Endodermal cell (in vitro differentiated cells): ENCODE measurements at regions not wholly inside any gene's neighbourhood (a gene's known extent, or its start where the extent isn't known, plus 50 kb on each side); places are given as distances from the start of the nearest gene placed in this dataset.
"Not testable (repeated sequence)": the region's sequence is repeated elsewhere in the genome, so short reads cannot be mapped to it uniquely, and the experiment has no call there.

Experiments used
- DNase-seq: peaks from one replicate; pipeline ENCODE4 v3.0.0-alpha.2; 2017
- H3K27ac ChIP-seq: 2 replicates; pipeline ENCODE4 v1.5.1; 2013; ENCODE audit warnings: mild to moderate bottlenecking, low read depth, low read length, moderate library complexity
- H3K27me3 ChIP-seq: 2 replicates; pipeline ENCODE4 v1.6.1; 2013; ENCODE audit warnings: mild to moderate bottlenecking, low read length, moderate library complexity; ENCODE audit not compliant: insufficient read depth, control insufficient read depth, poor library complexity, severe bottlenecking
- H3K36me3 ChIP-seq: 2 replicates; pipeline ENCODE4 v1.7.0; 2013; ENCODE audit warnings: mild to moderate bottlenecking, low read length, moderate library complexity; ENCODE audit not compliant: control insufficient read depth, insufficient read depth
- H3K4me1 ChIP-seq: one replicate; pipeline ENCODE4 v1.7.0; 2013; ENCODE audit warnings: low read length; ENCODE audit not compliant: control insufficient read depth, insufficient read depth
- H3K4me3 ChIP-seq: 2 replicates; pipeline ENCODE4 v1.5.1; 2013; ENCODE audit warnings: mild to moderate bottlenecking, low read length, moderate library complexity
- H3K9ac ChIP-seq: 2 replicates; pipeline ENCODE4 v1.6.1; 2013; ENCODE audit warnings: mild to moderate bottlenecking, low read length, moderate library complexity; ENCODE audit not compliant: poor library complexity, severe bottlenecking; ENCODE audit errors: extremely low read depth
- H3K9me3 ChIP-seq: 2 replicates; pipeline ENCODE4 v1.6.1; 2013; ENCODE audit warnings: mild to moderate bottlenecking, low read length, moderate library complexity; ENCODE audit not compliant: control insufficient read depth
- H3K27ac Mint-ChIP-seq: 2 replicates; pipeline ENCODE4 v1.8.0; 2020; ENCODE audit warnings: mixed read lengths
- H3K27me3 Mint-ChIP-seq: 2 replicates; pipeline ENCODE4 v1.8.0; 2021; ENCODE audit warnings: mild to moderate bottlenecking, mixed read lengths; ENCODE audit not compliant: insufficient read depth
- H3K36me3 Mint-ChIP-seq: 2 replicates; pipeline ENCODE4 v1.8.0; 2020; ENCODE audit warnings: low read depth, mixed read lengths
- H3K4me1 Mint-ChIP-seq: 2 replicates; pipeline ENCODE4 v1.8.0; 2020; ENCODE audit warnings: mixed read lengths
- H3K4me3 Mint-ChIP-seq: 2 replicates; pipeline ENCODE4 v1.8.0; 2020; ENCODE audit warnings: mild to moderate bottlenecking, moderate library complexity, mixed read lengths
- H3K9me3 Mint-ChIP-seq: 2 replicates; pipeline ENCODE4 v1.8.0; 2020; ENCODE audit warnings: mild to moderate bottlenecking, mixed read lengths
- WGBS, 2 experiments: methylation state at CpG; one replicate each; pipeline versions ENCODE4 v1.1.5 to v1.1.7; 2013; ENCODE audit warnings: missing lambda C conversion rate in 2 of 2, mixed read lengths in 1 of 2; ENCODE audit not compliant: insufficient coverage in 1 of 2, insufficient read length in 1 of 2; 5-methylcytosine and 5-hydroxymethylcytosine counted together
- TF ChIP-seq, protein P1 (sequence below): fragments of 200-600 bp; sonication (generic); conservative IDR thresholded peaks from 2 replicates; pipeline ENCODE4 v1.5.0; 2021; ENCODE audit warnings: antibody characterized with exemption, mild to moderate bottlenecking

DNA sequence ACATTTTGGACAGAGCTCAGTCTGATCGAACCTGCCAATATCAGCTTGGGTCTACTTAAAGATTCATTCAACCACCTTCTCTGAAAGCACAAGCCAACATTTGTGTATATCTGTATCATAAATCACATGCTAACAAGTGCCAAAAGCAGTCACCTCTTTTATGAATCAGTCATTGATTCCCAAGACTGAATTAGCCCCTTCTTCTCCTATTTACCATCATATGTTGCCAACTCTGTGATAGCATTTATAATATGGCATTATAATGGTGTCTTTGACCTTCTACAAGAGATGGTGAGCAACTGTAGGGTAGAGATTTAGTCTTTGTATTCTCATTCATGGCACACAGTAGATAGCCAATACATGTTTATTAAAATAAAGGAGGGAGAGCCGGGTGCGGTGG lies 61.4 kb downstream of the DDX53 start:
- peaks cover 2% of the 10 kb centered on the region for H3K4me1 Mint-ChIP-seq
- no peak for DNase-seq
- H3K9me3 ChIP-seq = no peaks in the 10 kb centered on the region
- TF ChIP-seq, protein P1, sequence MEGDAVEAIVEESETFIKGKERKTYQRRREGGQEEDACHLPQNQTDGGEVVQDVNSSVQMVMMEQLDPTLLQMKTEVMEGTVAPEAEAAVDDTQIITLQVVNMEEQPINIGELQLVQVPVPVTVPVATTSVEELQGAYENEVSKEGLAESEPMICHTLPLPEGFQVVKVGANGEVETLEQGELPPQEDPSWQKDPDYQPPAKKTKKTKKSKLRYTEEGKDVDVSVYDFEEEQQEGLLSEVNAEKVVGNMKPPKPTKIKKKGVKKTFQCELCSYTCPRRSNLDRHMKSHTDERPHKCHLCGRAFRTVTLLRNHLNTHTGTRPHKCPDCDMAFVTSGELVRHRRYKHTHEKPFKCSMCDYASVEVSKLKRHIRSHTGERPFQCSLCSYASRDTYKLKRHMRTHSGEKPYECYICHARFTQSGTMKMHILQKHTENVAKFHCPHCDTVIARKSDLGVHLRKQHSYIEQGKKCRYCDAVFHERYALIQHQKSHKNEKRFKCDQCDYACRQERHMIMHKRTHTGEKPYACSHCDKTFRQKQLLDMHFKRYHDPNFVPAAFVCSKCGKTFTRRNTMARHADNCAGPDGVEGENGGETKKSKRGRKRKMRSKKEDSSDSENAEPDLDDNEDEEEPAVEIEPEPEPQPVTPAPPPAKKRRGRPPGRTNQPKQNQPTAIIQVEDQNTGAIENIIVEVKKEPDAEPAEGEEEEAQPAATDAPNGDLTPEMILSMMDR = no peak
- H3K4me1 ChIP-seq = no peaks in the 10 kb centered on the region
- no peaks in the 10 kb centered on the region for H3K36me3 Mint-ChIP-seq
- H3K36me3 ChIP-seq = no peaks in the 10 kb centered on the region
- H3K27ac ChIP-seq = no peak overlapping the region
- H3K4me3 ChIP-seq = no peak overlapping the region
- no peak overlapping the region for H3K4me3 Mint-ChIP-seq
- no peaks in the 10 kb centered on the region for H3K27me3 ChIP-seq
- H3K9ac ChIP-seq = no peak overlapping the region
- no peak overlapping the region for H3K27ac Mint-ChIP-seq
- peaks cover 2% of the 10 kb centered on the region for H3K9me3 Mint-ChIP-seq
- WGBS, 2 experiments = 95% methylated on average over 3 of the region's 3 CpGs; no CpG with 5 or more reads in 1 of the 2 experiments
- no peaks in the 10 kb centered on the region for H3K27me3 Mint-ChIP-seq

DNA sequence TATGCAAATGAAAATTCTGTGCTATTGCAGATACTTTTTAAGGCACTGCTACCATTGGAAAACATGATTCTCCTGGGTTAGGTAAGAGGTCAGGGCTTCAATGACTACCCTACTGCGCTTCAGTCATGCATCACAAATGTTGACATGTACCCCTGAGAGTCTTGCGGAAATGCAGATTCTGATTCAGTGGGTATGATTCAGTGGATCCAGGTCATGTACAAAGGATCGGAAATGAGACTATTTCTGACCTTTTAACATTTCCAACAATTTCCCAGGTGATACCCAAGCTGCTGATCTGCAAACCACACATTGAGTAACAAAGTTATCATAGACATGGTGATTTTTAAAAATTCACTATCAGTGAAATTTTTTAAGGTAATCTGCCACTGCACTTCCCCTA lies 62.6 kb downstream of the DDX53 start:
- H3K27ac ChIP-seq = no peak overlapping the region
- Mint-ChIP-seq H3K4me1 (peaks cover 2% of the 10 kb centered on the region), H3K9me3 (peaks cover 2% of the 10 kb centered on the region), H3K27ac (no peak overlapping the region), H3K36me3 (no peaks in the 10 kb centered on the region), H3K4me3 (no peak overlapping the region), H3K27me3 (no peaks in the 10 kb centered on the region)
- no peaks in the 10 kb centered on the region for H3K36me3 ChIP-seq
- DNase-seq = no peak
- H3K27me3 ChIP-seq = no peaks in the 10 kb centered on the region
- H3K4me1 ChIP-seq = no peaks in the 10 kb centered on the region
- H3K4me3 ChIP-seq = no peak overlapping the region
- TF ChIP-seq, protein P1 = no peak
- 97 to 100% methylated on average over 2 to 3 of the region's 3 CpGs for WGBS, 2 experiments
- H3K9me3 ChIP-seq = no peaks in the 10 kb centered on the region
- no peak overlapping the region for H3K9ac ChIP-seq

DNA sequence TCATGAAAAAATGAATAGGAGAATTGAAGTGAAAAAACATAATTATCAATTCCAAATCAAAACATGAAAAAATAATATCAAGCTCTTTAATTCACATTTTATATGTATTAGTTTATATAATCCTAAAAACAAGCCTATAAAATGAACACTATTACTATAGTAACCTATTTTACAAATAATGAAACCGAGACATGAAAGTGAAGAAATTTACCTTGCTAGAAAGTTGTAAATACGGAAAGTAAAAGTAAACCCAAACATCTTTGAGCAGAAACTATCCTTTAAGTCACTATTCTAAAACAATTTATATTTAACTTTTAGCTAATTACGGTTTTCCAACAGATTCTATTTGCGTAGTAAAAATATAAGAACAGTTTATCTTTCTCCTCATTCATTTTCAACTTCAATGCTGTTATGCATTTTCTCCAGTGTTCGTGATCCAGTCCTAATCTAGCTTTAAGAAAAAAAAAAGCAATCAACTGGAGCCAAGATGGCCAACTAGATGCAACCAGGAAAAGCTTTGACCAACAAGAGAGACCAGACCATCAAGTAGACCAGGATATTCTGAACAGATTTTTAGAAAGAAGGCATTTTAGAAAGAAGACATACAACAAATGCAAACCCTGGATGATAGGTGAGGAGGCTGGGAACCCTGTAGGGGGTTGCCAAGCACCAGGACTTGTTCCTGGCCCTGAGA lies 67.0 kb downstream of the DDX53 start:
- Histone ChIP-seq H3K9ac (no peak overlapping the region), H3K36me3 (no peaks in the 10 kb centered on the region), H3K4me1 (no peaks in the 10 kb centered on the region), H3K4me3 (no peak overlapping the region), H3K27ac (no peak overlapping the region), H3K27me3 (no peaks in the 10 kb centered on the region), H3K9me3 (no peaks in the 10 kb centered on the region)
- peaks cover 2% of the 10 kb centered on the region for H3K9me3 Mint-ChIP-seq
- TF ChIP-seq, protein P1 = no peak
- H3K4me1 Mint-ChIP-seq = peaks cover 2% of the 10 kb centered on the region
- no peaks in the 10 kb centered on the region for H3K36me3 Mint-ChIP-seq
- no peaks in the 10 kb centered on the region for H3K27me3 Mint-ChIP-seq
- 92 to 100% methylated on average over 3 to 4 of the region's 5 CpGs for WGBS, 2 experiments
- H3K4me3 Mint-ChIP-seq = no peak overlapping the region
- DNase-seq = no peak
- no peak overlapping the region for H3K27ac Mint-ChIP-seq

DNA sequence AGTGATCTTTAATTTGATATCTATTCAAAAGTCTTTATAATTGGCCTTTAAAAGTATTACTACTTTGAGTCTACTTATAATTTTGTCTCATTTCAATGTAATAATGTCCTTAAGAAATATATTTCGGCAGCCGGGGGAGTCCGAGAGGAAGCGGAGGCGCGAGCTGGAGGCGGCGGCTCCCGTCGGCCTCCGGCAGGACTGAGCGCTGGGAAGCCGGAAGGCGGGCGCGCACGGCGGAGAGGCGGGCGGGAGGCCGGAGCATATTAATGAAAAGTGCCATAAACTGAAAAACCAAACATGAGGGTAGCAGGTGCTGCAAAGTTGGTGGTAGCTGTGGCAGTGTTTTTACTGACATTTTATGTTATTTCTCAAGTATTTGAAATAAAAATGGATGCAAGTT lies 75.7 kb downstream of the DDX53 start:
- H3K9me3 ChIP-seq, H3K36me3 ChIP-seq, H3K9me3 Mint-ChIP-seq, H3K4me3 ChIP-seq, H3K9ac ChIP-seq, H3K27ac ChIP-seq, H3K27me3 Mint-ChIP-seq, H3K27ac Mint-ChIP-seq, H3K36me3 Mint-ChIP-seq, H3K4me1 Mint-ChIP-seq, DNase-seq, H3K4me3 Mint-ChIP-seq, H3K27me3 ChIP-seq, H3K4me1 ChIP-seq: not testable (repeated sequence)
- WGBS, 2 experiments = 95% methylated on average over 15 of the region's 21 CpGs; no CpG with 5 or more reads in 1 of the 2 experiments
